K562 (cell line): ENCODE measurements at regions not wholly inside any gene's neighbourhood (a gene's known extent, or its start where the extent isn't known, plus 50 kb on each side); places are given as distances from the start of the nearest gene placed in this dataset.
A peak's percentile ranks its signal among the peaks of the same experiment; 100 is the strongest.

ENCODE experiments used
- ATAC-seq: fragments of 200-7000 bp; cut with Tn5 transposase; 3 replicates; pipeline ENCODE4 v1.9.1; 2020; ENCODE audit warnings: moderate library complexity
- BruUV-seq: library from RNA; stranded (reverse); fragments of 400-500 nt; replicated peaks from 2 replicates; lab custom pipeline; 2021; lab: Mats Ljungman, UMichigan
- CTCF ChIA-PET: fragments of 300-600 bp; formaldehyde crosslinking; extraction: SDS; loops from one replicate; lab custom pipeline; 2021; ENCODE audit warnings: low intra/inter-chr PET ratio; lab: Yijun Ruan, JAX
- POLR2A ChIA-PET: fragments of 300-600, 350-650 bp; sonication (Branson Sonifier 250); formaldehyde crosslinking; extraction: SDS; loops from one replicate; lab custom pipeline; 2021; ENCODE audit warnings: antibody characterized with exemption, inconsistent platforms; lab: Yijun Ruan, JAX
- DNase-seq, 4 experiments: peaks; one replicate each; pipeline versions ENCODE4 v3.0.0 to v3.0.0-alpha.2; 2011 to 2018; ENCODE audit warnings: low spot score in 3 of 4, mixed read lengths in 3 of 4; ENCODE audit errors: extremely low read depth in 1 of 4
- FAIRE-seq: peaks from 2 replicates; lab custom pipeline; 2011; peaks lifted over from hg19 to GRCh38; lab: Jason Lieb, UNC
- H2AFZ ChIP-seq: 2 replicates; pipeline ENCODE4 v1.6.0; 2011; ENCODE audit warnings: low read depth, low read length, control low read depth, inconsistent platforms
- H3K27ac ChIP-seq: fragments of 200-600 bp; 3 replicates; pipeline ENCODE4 v1.8.0; 2011; ENCODE audit warnings: low read depth, mild to moderate bottlenecking, control low read depth, inconsistent platforms, low read length, moderate library complexity, mixed read lengths; ENCODE audit errors: extremely low read depth
- H3K27me3 ChIP-seq, 2 experiments: fragments of 300-600 bp in 1 of 2; 2 replicates in 1 of 2; 3 replicates in 1 of 2; pipeline versions ENCODE4 v1.6.0 to v1.8.0; 2011; ENCODE audit warnings: inconsistent platforms in 2 of 2, low read length in 2 of 2, mild to moderate bottlenecking in 1 of 2, mixed read lengths in 1 of 2, moderate library complexity in 1 of 2; ENCODE audit not compliant: control insufficient read depth in 2 of 2, insufficient read depth in 2 of 2
- H3K36me3 ChIP-seq: fragments of 300-600 bp; 3 replicates; pipeline ENCODE4 v1.8.0; 2011; ENCODE audit warnings: mild to moderate bottlenecking, low read length, inconsistent platforms; ENCODE audit not compliant: control insufficient read depth, insufficient read depth
- H3K4me1 ChIP-seq, 2 experiments: fragments of 200-600 bp in 1 of 2; replicated peaks in 1 of 2; 2 replicates in 1 of 2; 3 replicates in 1 of 2; pipeline versions ENCODE4 v1.5.1 to v1.8.0; 2011; ENCODE audit warnings: inconsistent platforms in 2 of 2, low read length in 2 of 2, mild to moderate bottlenecking in 1 of 2, mixed read lengths in 1 of 2, moderate library complexity in 1 of 2; ENCODE audit not compliant: control insufficient read depth in 2 of 2, insufficient read depth in 2 of 2
- H3K4me2 ChIP-seq: 2 replicates; pipeline ENCODE4 v1.6.1; 2011; ENCODE audit warnings: low read length, control low read depth, inconsistent platforms, mixed read lengths; ENCODE audit not compliant: insufficient read depth
- H3K4me3 ChIP-seq: fragments of 200-600 bp; sonication (generic), shearing (Covaris generic); 2 replicates; pipeline ENCODE4 v1.5.1; 2016; ENCODE audit warnings: control low read depth, inconsistent platforms
- H3K79me2 ChIP-seq: fragments of 200-600 bp; 3 replicates; pipeline ENCODE4 v1.8.0; 2011; ENCODE audit warnings: low read length, inconsistent platforms; ENCODE audit not compliant: control insufficient read depth, insufficient read depth
- H3K9ac ChIP-seq, 2 experiments: 2 replicates each; pipeline versions ENCODE4 v1.6.0 to v1.6.1; 2011; ENCODE audit warnings: low read depth in 2 of 2, low read length in 2 of 2, control low read depth in 1 of 2, inconsistent platforms in 1 of 2, mild to moderate bottlenecking in 1 of 2, mixed read lengths in 1 of 2; ENCODE audit not compliant: insufficient read depth in 1 of 2
- H3K9me1 ChIP-seq: one replicate; pipeline ENCODE4 v1.6.0; 2011; ENCODE audit warnings: inconsistent platforms, mild to moderate bottlenecking, low read length, moderate library complexity; ENCODE audit not compliant: control insufficient read depth, insufficient read depth
- H3K9me3 ChIP-seq: replicated peaks from 2 replicates; pipeline ENCODE4 v1.5.1; 2011; ENCODE audit warnings: low read depth, low read length, inconsistent platforms; ENCODE audit not compliant: control insufficient read depth, insufficient read depth
- H4K20me1 ChIP-seq: replicated peaks from 2 replicates; pipeline ENCODE4 v1.6.1; 2011; ENCODE audit warnings: low read length, inconsistent platforms, mixed read lengths; ENCODE audit not compliant: control insufficient read depth, insufficient read depth
- ARNT ChIP-seq, 2 experiments: fragments of 450-650 bp; IDR thresholded peaks; 2 replicates each; pipeline ENCODE4 v1.6.1; 2016; ENCODE audit warnings: mild to moderate bottlenecking in 1 of 2
- FOXK2 ChIP-seq, 2 experiments: fragments of 450-650 bp; IDR thresholded peaks in 1 of 2; conservative IDR thresholded peaks in 1 of 2; 2 replicates each; pipeline ENCODE4 v1.6.1; 2016; ENCODE audit warnings: low read depth in 2 of 2, mild to moderate bottlenecking in 1 of 2
- GABPB2 ChIP-seq: fragments of 250-450 bp; sonication (Bioruptor Pico); conservative IDR thresholded peaks from 2 replicates; pipeline ENCODE4 v1.5.1; 2021; ENCODE audit warnings: mild to moderate bottlenecking
- MCM3 ChIP-seq: fragments of 450-650 bp; IDR thresholded peaks from 2 replicates; pipeline ENCODE4 v1.6.1; 2016
- MTA1 ChIP-seq: fragments of 450-650 bp; IDR thresholded peaks from 2 replicates; pipeline ENCODE4 v1.6.1; 2017; ENCODE audit warnings: borderline replicate concordance
- MYC ChIP-seq, 2 experiments: fragments of 250-450 bp in 1 of 2; sonication (Bioruptor Pico) in 1 of 2; IDR thresholded peaks; 2 replicates each; pipeline versions ENCODE4 v1.5.1 to v1.6.1; 2012 to 2021; ENCODE audit warnings: low read depth in 2 of 2, borderline replicate concordance in 1 of 2, improper control_type of control experiment in 1 of 2, low read length in 1 of 2, mild to moderate bottlenecking in 1 of 2, moderate library complexity in 1 of 2
- NFE2 ChIP-seq: IDR thresholded peaks from 2 replicates; pipeline ENCODE4 v1.6.1; 2014; ENCODE audit warnings: antibody characterized with exemption, low read depth
- NFXL1 ChIP-seq: fragments of 450-650 bp; formaldehyde crosslinking; IDR thresholded peaks from 2 replicates; pipeline ENCODE4 v1.4.0; 2021; ENCODE audit warnings: mild to moderate bottlenecking
- RBM14 ChIP-seq: fragments of 200-400 bp; formaldehyde crosslinking; IDR thresholded peaks from 2 replicates; pipeline ENCODE4 v1.6.1; 2018; ENCODE audit warnings: low read depth, mild to moderate bottlenecking, low read length, moderate library complexity, borderline replicate concordance; ENCODE audit not compliant: insufficient read depth
- SAFB ChIP-seq: fragments of 200-400 bp; formaldehyde crosslinking; IDR thresholded peaks from 2 replicates; pipeline ENCODE4 v1.6.1; 2017; ENCODE audit warnings: low read depth, low read length, borderline replicate concordance
- SPI1 ChIP-seq: IDR thresholded peaks from 2 replicates; pipeline ENCODE4 v1.6.1; 2011; ENCODE audit warnings: low read depth, low read length, control low read depth, borderline replicate concordance
- YY1 ChIP-seq, 3 experiments: IDR thresholded peaks; 2 replicates each; pipeline ENCODE4 v1.6.1; 2011; ENCODE audit warnings: low read length in 2 of 3, mild to moderate bottlenecking in 2 of 3, moderate library complexity in 2 of 3, borderline replicate concordance in 1 of 3, control low read depth in 1 of 3, low read depth in 1 of 3; ENCODE audit not compliant: insufficient read depth in 3 of 3, insufficient replicate concordance in 2 of 3, control insufficient read depth in 1 of 3, insufficient read length in 1 of 3; ENCODE audit errors: extremely low read depth in 1 of 3
- ZNF121 ChIP-seq: sonication (generic); formaldehyde crosslinking; conservative IDR thresholded peaks from 2 replicates; pipeline ENCODE4 v1.8.0; 2022; ENCODE audit warnings: missing genetic modification reagents
- ZNF668 ChIP-seq: fragments of 250-450 bp; sonication (Bioruptor Pico); IDR thresholded peaks from 2 replicates; pipeline ENCODE4 v1.8.0; 2022; ENCODE audit warnings: mild to moderate bottlenecking, inconsistent platforms
- WGBS: fragments of 100-300 bp; shearing (Covaris generic); methylation state at CpG from one replicate; pipeline ENCODE4 v1.1.6; 2016; ENCODE audit warnings: low coverage, mixed read lengths; ENCODE audit not compliant: insufficient coverage; ENCODE audit errors: missing lambda C conversion rate; 5-methylcytosine and 5-hydroxymethylcytosine counted together
- in situ Hi-C: fragments of 300-500 bp; cut with MboI; formaldehyde crosslinking; loops from 4 replicates; pipeline ENCODE4 v1.15.0; 2018; ENCODE audit warnings: inconsistent platforms, mixed read lengths
- intact Hi-C: fragments of 100-400 bp; cut with micrococcal nuclease; formaldehyde crosslinking; loops from 2 replicates; pipeline ENCODE4 v1.14.2; 2022
- TF ChIP-seq, protein P1 (sequence below): fragments of 450-650 bp; IDR thresholded peaks from 2 replicates; pipeline ENCODE4 v1.6.1; 2018; ENCODE audit not compliant: partially characterized antibody
- TF ChIP-seq, protein P2 (sequence below): fragments of 450-650 bp; conservative IDR thresholded peaks from 2 replicates; pipeline ENCODE4 v1.6.1; 2016; ENCODE audit warnings: missing genetic modification characterization, low read depth, mild to moderate bottlenecking, missing compliant biosample characterization, moderate library complexity
- TF ChIP-seq, protein P3 (sequence below): fragments of 450-650 bp; IDR thresholded peaks from 2 replicates; pipeline ENCODE4 v1.6.1; 2016; ENCODE audit warnings: low read depth, mild to moderate bottlenecking, moderate library complexity

DNA sequence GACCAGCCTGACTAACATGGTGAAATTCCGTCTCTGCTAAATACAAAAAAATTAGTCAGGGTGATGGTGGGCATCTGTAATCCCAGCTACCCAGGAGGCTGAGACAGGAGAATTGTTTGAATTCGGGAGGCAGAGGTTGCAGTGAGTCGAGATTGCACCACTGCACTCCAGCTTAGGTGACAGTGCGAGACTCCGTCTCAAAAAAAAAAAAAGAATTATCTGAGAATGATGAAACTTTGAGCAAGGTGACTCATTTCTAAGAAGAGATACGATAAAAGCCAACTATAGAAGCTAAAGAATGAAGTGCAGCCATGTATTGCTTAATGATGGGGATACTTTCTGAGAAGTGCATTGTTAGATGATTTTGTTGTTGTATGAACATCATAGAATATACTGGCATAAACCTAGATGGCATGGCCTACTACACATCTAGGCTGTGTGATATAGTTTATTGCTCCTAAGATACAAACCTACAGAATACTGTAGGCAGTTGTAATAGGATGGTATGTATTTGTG is 64.7 kb downstream of the SNRPE start:
- Histone ChIP-seq H4K20me1 (no peaks in the 10 kb centered on the region), H3K36me3 (no peaks in the 10 kb centered on the region), H2AFZ (no peak overlapping the region), H3K27ac (no peak overlapping the region), H3K4me1 (no peaks in the 10 kb centered on the region; a peak in 2 of 5 replicates), H3K4me2 (no peak overlapping the region), H3K27me3 (peaks cover 2 to 6% of the 10 kb centered on the region in 2 experiments; a peak in 2 of 5 replicates), H3K79me2 (no peaks in the 10 kb centered on the region), H3K9me3 (no peaks in the 10 kb centered on the region), H3K9me1 (no peaks in the 10 kb centered on the region), H3K9ac (no peak overlapping the region; a peak in 1 of 4 replicates), H3K4me3 (no peak overlapping the region)
- in situ Hi-C loops (no loop called here), intact Hi-C loops (no loop called here)
- ATAC-seq (peak; percentile 85), FAIRE-seq (no peak), DNase-seq (peak in 1 of 4 experiments; percentile 17)
- no TSS peak for BruUV-seq
- CTCF ChIA-PET, result no interaction called here
- POLR2A ChIA-PET, result interaction anchor here (0.6 to 1.1 kb wide), 4 partner anchors 11 to 797 kb away, joined by 3 read pairs; no protein-coding TSS in a partner anchor
- 8% methylated on average over 6 of the region's 6 CpGs for WGBS
- TF ChIP-seq RBM14 (no peak), ZNF121 (no peak), FOXK2 (conservative IDR thresholded peaks at IDR 0.05 in 1 of 2, IDR thresholded peaks at IDR 0.05 in 1 of 2; ENCODE audit: low read depth in 2 of 2) (no peak), ARNT (IDR thresholded peaks at IDR 0.05) (0 out of 4 replicates have a peak, but pooled peaks of 1 of the 2 experiments have one; percentile 42), MTA1 (peak; percentile 20; the same call in 1 of the 2 replicates), MYC (IDR thresholded peaks at IDR 0.05; ENCODE audit: low read depth, low read length) (0 out of 2 replicates have a peak, but pooled peaks have one; percentile 17), MYC (CRISPR knock-in tag; IDR thresholded peaks at IDR 0.05; ENCODE audit: borderline replicate concordance, low read depth) (no peak), MCM3 (no peak), ZNF668 (CRISPR knock-in tag) (no peak), GABPB2 (CRISPR knock-in tag) (no peak), NFXL1 (no peak), SAFB (no peak), YY1 (IDR thresholded peaks at IDR 0.05; ENCODE audit: borderline replicate concordance in 1 of 3, control insufficient read depth in 1 of 3, extremely low read depth in 1 of 3, insufficient read depth in 3 of 3, insufficient read length in 1 of 3, insufficient replicate concordance in 2 of 3, low read depth in 1 of 3, low read length in 2 of 3) (no peak), SPI1 (no peak), NFE2 (peak; percentile 27; the same call in 1 of the 2 replicates)
- TF ChIP-seq, protein P1, sequence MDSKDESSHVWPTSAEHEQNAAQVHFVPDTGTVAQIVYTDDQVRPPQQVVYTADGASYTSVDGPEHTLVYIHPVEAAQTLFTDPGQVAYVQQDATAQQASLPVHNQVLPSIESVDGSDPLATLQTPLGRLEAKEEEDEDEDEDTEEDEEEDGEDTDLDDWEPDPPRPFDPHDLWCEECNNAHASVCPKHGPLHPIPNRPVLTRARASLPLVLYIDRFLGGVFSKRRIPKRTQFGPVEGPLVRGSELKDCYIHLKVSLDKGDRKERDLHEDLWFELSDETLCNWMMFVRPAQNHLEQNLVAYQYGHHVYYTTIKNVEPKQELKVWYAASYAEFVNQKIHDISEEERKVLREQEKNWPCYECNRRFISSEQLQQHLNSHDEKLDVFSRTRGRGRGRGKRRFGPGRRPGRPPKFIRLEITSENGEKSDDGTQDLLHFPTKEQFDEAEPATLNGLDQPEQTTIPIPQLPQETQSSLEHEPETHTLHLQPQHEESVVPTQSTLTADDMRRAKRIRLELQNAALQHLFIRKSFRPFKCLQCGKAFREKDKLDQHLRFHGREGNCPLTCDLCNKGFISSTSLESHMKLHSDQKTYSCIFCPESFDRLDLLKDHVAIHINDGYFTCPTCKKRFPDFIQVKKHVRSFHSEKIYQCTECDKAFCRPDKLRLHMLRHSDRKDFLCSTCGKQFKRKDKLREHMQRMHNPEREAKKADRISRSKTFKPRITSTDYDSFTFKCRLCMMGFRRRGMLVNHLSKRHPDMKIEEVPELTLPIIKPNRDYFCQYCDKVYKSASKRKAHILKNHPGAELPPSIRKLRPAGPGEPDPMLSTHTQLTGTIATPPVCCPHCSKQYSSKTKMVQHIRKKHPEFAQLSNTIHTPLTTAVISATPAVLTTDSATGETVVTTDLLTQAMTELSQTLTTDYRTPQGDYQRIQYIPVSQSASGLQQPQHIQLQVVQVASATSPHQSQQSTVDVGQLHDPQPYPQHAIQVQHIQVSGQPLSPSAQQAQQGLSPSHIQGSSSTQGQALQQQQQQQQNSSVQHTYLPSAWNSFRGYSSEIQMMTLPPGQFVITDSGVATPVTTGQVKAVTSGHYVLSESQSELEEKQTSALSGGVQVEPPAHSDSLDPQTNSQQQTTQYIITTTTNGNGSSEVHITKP, result no peak
- TF ChIP-seq, protein P2, sequence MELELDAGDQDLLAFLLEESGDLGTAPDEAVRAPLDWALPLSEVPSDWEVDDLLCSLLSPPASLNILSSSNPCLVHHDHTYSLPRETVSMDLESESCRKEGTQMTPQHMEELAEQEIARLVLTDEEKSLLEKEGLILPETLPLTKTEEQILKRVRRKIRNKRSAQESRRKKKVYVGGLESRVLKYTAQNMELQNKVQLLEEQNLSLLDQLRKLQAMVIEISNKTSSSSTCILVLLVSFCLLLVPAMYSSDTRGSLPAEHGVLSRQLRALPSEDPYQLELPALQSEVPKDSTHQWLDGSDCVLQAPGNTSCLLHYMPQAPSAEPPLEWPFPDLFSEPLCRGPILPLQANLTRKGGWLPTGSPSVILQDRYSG (tag), result no peak
- TF ChIP-seq, protein P3, sequence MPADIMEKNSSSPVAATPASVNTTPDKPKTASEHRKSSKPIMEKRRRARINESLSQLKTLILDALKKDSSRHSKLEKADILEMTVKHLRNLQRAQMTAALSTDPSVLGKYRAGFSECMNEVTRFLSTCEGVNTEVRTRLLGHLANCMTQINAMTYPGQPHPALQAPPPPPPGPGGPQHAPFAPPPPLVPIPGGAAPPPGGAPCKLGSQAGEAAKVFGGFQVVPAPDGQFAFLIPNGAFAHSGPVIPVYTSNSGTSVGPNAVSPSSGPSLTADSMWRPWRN, result 0 out of 2 replicates have a peak, but pooled peaks have one; percentile 9
